ENCODE measurements at regions not wholly inside any gene's neighbourhood (a gene's known extent, or its start where the extent isn't known, plus 50 kb on each side); places are given as distances from the start of the nearest gene placed in this dataset.

DNA sequence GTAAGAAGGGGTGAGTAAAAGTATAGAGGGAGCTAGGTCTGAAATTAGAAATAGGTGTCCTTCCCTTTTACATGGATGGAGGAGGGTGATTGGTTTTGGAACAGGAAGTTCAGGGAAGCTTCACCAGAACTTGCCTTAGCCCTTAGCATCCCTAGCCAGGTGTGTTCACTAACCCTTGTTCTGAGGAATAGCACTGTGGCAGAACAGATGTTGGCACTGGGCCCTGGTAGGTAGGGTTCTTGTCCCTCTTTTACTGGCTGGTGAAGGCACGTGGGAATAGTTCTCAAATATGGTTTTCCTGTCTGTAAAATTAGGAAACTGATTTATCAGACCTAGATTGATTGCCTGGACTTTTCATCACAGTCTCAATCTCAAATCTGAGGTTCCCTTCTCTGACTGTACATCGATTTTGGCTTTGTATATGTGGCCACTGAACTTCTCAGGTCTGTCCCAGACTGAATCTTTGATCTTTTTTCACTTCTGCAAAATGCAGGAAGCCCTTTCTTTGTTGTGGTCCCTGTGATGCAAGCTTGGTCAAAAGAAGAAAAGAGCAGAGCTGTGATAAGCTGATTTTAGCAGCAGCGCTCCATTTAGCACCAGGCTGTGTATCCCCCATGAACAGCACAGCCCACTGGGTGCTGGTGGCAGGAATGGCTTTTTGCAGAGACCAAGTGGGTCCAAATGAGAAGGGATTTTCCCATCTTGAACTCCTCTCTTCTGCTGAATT lies 86.2 kb upstream of the HTR2A start:
- no peaks in the 10 kb centered on the region for H3K27me3 ChIP-seq (ENCODE audit: control insufficient read depth, insufficient read depth, low read length, poor library complexity, severe bottlenecking)
- no peaks in the 10 kb centered on the region for H3K9me3 ChIP-seq (ENCODE audit: control insufficient read depth, low read length)
- H3K36me3 ChIP-seq (ENCODE audit: control insufficient read depth, insufficient read depth, low read length), result no peaks in the 10 kb centered on the region
- H3K27ac ChIP-seq (ENCODE audit: insufficient read depth, low read depth, low read length, poor library complexity, severe bottlenecking), result no peak overlapping the region
- H3K4me3 ChIP-seq (ENCODE audit: insufficient read depth, low read depth, low read length), result no peak overlapping the region
- 91 to 93% methylated on average over 3 of the region's 3 CpGs for WGBS, 2 experiments
- H3K4me1 ChIP-seq (ENCODE audit: control insufficient read depth, insufficient read depth, low read length), result no peaks in the 10 kb centered on the region

DNA sequence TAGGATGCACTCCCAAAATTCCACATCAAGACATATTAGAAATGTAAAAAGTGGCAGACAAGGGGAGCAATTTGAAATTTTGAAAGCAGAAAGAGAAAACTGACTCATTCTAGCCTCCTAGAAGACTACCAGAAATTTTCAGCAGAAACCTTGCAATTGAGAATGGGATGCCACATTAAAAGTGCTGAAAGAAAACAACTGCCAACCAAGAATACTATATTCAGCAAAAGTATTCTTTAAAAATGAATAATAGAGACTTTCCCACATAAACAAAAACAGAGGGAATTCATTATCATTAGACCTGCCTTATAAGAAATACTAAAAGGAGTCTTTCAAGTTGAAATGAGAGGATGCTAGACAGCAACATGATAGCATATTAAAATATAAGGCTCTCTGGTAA lies 78.3 kb upstream of the HTR2A start:
- Histone ChIP-seq H3K9me3 (ENCODE audit: control insufficient read depth, low read length) (no peaks in the 10 kb centered on the region), H3K4me1 (ENCODE audit: control insufficient read depth, insufficient read depth, low read length) (no peaks in the 10 kb centered on the region), H3K27ac (ENCODE audit: insufficient read depth, low read depth, low read length, poor library complexity, severe bottlenecking) (no peak overlapping the region), H3K36me3 (ENCODE audit: control insufficient read depth, insufficient read depth, low read length) (no peaks in the 10 kb centered on the region), H3K27me3 (ENCODE audit: control insufficient read depth, insufficient read depth, low read length, poor library complexity, severe bottlenecking) (no peaks in the 10 kb centered on the region), H3K4me3 (ENCODE audit: insufficient read depth, low read depth, low read length) (no peak overlapping the region)

- no peak overlapping the region for H3K4me3 ChIP-seq (ENCODE audit: insufficient read depth, low read depth, low read length)
- H3K9me3 ChIP-seq (ENCODE audit: control insufficient read depth, low read length), result no peaks in the 10 kb centered on the region
- 89 to 96% methylated on average over 2 of the region's 2 CpGs for whole genome bisulfite sequencing, 2 experiments
- no peaks in the 10 kb centered on the region for H3K27me3 ChIP-seq (ENCODE audit: control insufficient read depth, insufficient read depth, low read length, poor library complexity, severe bottlenecking)
- no peak overlapping the region for H3K27ac ChIP-seq (ENCODE audit: insufficient read depth, low read depth, low read length, poor library complexity, severe bottlenecking)
- H3K4me1 ChIP-seq (ENCODE audit: control insufficient read depth, insufficient read depth, low read length), result no peaks in the 10 kb centered on the region
- H3K36me3 ChIP-seq (ENCODE audit: control insufficient read depth, insufficient read depth, low read length), result no peaks in the 10 kb centered on the region
These were observed 71.6 kb upstream of the HTR2A start for GRCh38 chr13:46968450-46968849.

GRCh38 chr13:46964789-46965527 lies 68.1 kb upstream of the HTR2A start:
- H3K27me3 ChIP-seq (ENCODE audit: control insufficient read depth, insufficient read depth, low read length, poor library complexity, severe bottlenecking), result no peaks in the 10 kb centered on the region
- no peaks in the 10 kb centered on the region for H3K9me3 ChIP-seq (ENCODE audit: control insufficient read depth, low read length)
- no peaks in the 10 kb centered on the region for H3K36me3 ChIP-seq (ENCODE audit: control insufficient read depth, insufficient read depth, low read length)
- WGBS, 2 experiments, result 46 to 50% methylated on average over 2 of the region's 2 CpGs
- no peak overlapping the region for H3K27ac ChIP-seq (ENCODE audit: insufficient read depth, low read depth, low read length, poor library complexity, severe bottlenecking)
- H3K4me3 ChIP-seq (ENCODE audit: insufficient read depth, low read depth, low read length), result no peak overlapping the region
- no peaks in the 10 kb centered on the region for H3K4me1 ChIP-seq (ENCODE audit: control insufficient read depth, insufficient read depth, low read length)

DNA sequence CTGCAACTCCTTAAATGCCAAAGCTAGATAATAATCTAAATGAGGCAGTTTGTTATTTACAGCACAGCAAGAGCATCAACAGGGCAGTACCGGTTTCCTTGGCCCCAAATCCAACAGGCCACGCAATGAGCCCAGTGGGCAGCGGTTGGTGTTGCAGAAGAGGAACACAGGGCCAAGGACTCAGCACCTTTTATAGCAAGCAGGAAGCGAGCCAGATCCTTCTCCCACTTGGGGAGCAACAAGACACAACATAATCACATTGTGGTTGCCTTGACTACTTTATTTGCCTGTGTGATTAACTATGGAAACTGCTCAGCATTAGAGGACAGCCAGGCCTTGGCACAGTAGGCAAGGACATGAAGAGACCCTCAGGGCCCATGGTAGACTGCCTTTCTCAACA lies 67.1 kb upstream of the HTR2A start:
- H3K4me1 ChIP-seq (ENCODE audit: control insufficient read depth, insufficient read depth, low read length), result no peaks in the 10 kb centered on the region
- 93 to 95% methylated on average over 4 of the region's 4 CpGs for WGBS, 2 experiments
- no peak overlapping the region for H3K27ac ChIP-seq (ENCODE audit: insufficient read depth, low read depth, low read length, poor library complexity, severe bottlenecking)
- H3K36me3 ChIP-seq (ENCODE audit: control insufficient read depth, insufficient read depth, low read length), result no peaks in the 10 kb centered on the region
- no peaks in the 10 kb centered on the region for H3K27me3 ChIP-seq (ENCODE audit: control insufficient read depth, insufficient read depth, low read length, poor library complexity, severe bottlenecking)
- H3K4me3 ChIP-seq (ENCODE audit: insufficient read depth, low read depth, low read length), result no peak overlapping the region
- no peaks in the 10 kb centered on the region for H3K9me3 ChIP-seq (ENCODE audit: control insufficient read depth, low read length)

DNA sequence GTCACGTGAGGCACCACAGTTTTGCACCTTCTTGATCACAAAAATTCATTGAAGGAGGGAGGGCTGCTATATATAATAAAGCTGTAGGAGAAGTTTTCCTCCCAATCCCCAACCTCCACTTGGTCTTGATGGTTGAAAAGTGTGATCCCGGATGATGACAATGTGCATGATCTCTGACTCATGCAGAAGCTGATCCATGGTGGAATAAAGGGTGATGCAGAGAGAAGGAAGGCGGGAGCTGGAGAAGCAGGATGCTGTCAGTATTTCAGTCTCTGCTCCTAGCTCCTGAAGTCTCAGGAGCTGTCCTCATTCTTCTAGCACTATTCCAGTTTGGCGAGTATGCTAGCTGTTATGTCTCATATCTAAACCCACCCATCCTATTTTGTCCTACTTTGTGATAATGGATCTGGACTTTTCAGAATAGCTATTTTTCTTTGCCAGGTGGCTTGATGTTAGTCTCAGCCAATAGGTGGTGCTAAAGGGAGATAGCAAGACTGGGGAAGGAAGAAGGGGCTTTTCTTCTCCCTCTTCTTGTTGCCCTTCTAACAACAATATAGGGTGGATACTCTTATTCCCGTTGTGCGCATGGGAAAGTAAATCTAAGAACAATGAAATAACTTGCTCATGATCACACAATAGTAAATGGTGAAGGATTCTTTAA lies 65.6 kb upstream of the HTR2A start:
- no peaks in the 10 kb centered on the region for H3K9me3 ChIP-seq (ENCODE audit: control insufficient read depth, low read length)
- H3K27ac ChIP-seq (ENCODE audit: insufficient read depth, low read depth, low read length, poor library complexity, severe bottlenecking), result no peak overlapping the region
- H3K36me3 ChIP-seq (ENCODE audit: control insufficient read depth, insufficient read depth, low read length), result no peaks in the 10 kb centered on the region
- H3K4me1 ChIP-seq (ENCODE audit: control insufficient read depth, insufficient read depth, low read length), result no peaks in the 10 kb centered on the region
- H3K4me3 ChIP-seq (ENCODE audit: insufficient read depth, low read depth, low read length), result no peak overlapping the region
- 82 to 92% methylated on average over 4 of the region's 6 CpGs for WGBS, 2 experiments
- no peaks in the 10 kb centered on the region for H3K27me3 ChIP-seq (ENCODE audit: control insufficient read depth, insufficient read depth, low read length, poor library complexity, severe bottlenecking)

DNA sequence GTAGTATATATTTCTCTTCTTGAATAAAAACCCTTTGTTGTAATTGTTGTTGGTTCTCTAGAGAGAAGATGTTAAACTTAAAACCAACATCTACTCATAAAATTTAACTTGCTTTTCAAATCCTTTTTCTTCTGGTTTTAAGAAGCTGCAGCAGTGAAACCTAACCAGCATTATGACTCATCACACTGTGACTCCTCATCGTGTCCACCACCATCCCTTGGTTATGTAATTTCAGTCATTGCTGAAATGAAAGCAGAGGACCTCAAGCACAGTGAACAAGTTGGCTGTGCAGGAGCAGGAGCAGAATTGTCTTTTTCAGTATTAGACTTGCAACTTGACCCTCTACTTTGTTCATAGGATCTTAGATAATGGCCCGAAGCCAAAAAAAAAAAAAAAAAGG lies 64.9 kb upstream of the HTR2A start:
- 71 to 85% methylated on average over 2 of the region's 2 CpGs for WGBS, 2 experiments
- H3K27ac ChIP-seq (ENCODE audit: insufficient read depth, low read depth, low read length, poor library complexity, severe bottlenecking), result no peak overlapping the region
- no peak overlapping the region for H3K4me3 ChIP-seq (ENCODE audit: insufficient read depth, low read depth, low read length)
- H3K4me1 ChIP-seq (ENCODE audit: control insufficient read depth, insufficient read depth, low read length), result no peaks in the 10 kb centered on the region
- no peaks in the 10 kb centered on the region for H3K36me3 ChIP-seq (ENCODE audit: control insufficient read depth, insufficient read depth, low read length)
- H3K9me3 ChIP-seq (ENCODE audit: control insufficient read depth, low read length), result no peaks in the 10 kb centered on the region
- H3K27me3 ChIP-seq (ENCODE audit: control insufficient read depth, insufficient read depth, low read length, poor library complexity, severe bottlenecking), result no peaks in the 10 kb centered on the region

DNA sequence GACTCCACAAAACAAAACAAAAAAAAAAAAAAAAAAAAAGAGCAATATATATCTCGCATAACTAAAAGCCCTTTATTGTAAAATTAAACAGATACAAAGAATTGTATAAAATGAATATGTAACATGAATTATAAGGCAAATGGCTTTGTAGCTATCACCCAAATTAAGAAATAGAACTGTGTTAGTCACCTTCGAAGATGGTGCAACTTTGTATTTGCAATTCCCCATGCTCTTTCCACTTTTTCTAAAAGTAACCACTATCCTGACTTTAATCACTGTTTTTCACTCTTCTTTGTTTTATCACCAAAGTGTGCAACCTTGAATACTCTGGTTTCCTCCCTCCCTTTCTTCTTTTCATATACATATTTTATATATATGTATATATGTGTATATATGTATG lies 57.1 kb upstream of the HTR2A start:
- Histone ChIP-seq H3K27ac (ENCODE audit: insufficient read depth, low read depth, low read length, poor library complexity, severe bottlenecking) (no peak overlapping the region), H3K4me1 (ENCODE audit: control insufficient read depth, insufficient read depth, low read length) (no peaks in the 10 kb centered on the region), H3K4me3 (ENCODE audit: insufficient read depth, low read depth, low read length) (no peak overlapping the region), H3K36me3 (ENCODE audit: control insufficient read depth, insufficient read depth, low read length) (no peaks in the 10 kb centered on the region), H3K27me3 (ENCODE audit: control insufficient read depth, insufficient read depth, low read length, poor library complexity, severe bottlenecking) (no peaks in the 10 kb centered on the region), H3K9me3 (ENCODE audit: control insufficient read depth, low read length) (no peaks in the 10 kb centered on the region)
- 93 to 95% methylated on average over 1 of the region's 2 CpGs for WGBS, 2 experiments

DNA sequence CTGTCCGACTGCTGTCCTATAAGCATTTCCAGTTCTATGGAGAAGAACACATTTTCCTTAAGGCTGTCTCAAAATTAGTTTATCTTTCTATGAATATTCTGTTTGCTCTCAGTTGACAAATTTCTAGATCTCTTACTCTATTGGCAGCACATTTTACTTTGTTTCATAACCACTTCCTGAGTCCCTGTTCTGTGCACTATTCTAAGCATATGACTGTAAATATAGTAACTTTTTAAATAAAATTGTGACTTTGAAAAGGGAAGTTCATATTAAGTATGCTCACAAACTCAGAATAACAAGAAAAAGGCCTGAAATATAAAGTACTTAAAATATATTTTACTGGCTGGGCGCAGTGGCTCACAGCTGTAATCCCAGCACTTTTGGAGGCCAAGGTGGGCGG lies 56.5 kb upstream of the HTR2A start:
- Histone ChIP-seq H3K4me3 (ENCODE audit: insufficient read depth, low read depth, low read length) (no peak overlapping the region), H3K4me1 (ENCODE audit: control insufficient read depth, insufficient read depth, low read length) (no peaks in the 10 kb centered on the region), H3K36me3 (ENCODE audit: control insufficient read depth, insufficient read depth, low read length) (no peaks in the 10 kb centered on the region), H3K27ac (ENCODE audit: insufficient read depth, low read depth, low read length, poor library complexity, severe bottlenecking) (no peak overlapping the region), H3K27me3 (ENCODE audit: control insufficient read depth, insufficient read depth, low read length, poor library complexity, severe bottlenecking) (no peaks in the 10 kb centered on the region), H3K9me3 (ENCODE audit: control insufficient read depth, low read length) (no peaks in the 10 kb centered on the region)
- 93 to 97% methylated on average over 3 of the region's 3 CpGs for WGBS, 2 experiments

DNA sequence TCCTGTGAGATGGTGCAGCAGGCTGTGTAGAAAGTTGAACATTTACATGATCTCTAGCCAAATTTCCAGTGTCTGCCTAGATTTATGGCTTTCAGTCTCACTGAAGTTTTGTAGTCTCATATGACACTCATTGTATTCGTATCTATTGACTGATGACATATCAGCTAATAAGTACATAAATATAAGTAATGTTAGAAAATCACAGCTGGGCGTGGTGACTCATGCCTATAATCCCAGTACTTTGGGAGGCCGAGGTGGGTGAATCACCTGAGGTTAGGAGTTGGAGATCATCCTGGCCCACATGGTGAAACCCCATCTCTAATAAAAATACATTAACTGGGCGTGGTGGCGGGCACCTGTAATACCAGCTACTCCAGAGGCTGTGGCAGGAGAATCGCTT lies 54.7 kb upstream of the HTR2A start:
- no peaks in the 10 kb centered on the region for H3K4me1 ChIP-seq (ENCODE audit: control insufficient read depth, insufficient read depth, low read length)
- no peaks in the 10 kb centered on the region for H3K36me3 ChIP-seq (ENCODE audit: control insufficient read depth, insufficient read depth, low read length)
- no peak overlapping the region for H3K27ac ChIP-seq (ENCODE audit: insufficient read depth, low read depth, low read length, poor library complexity, severe bottlenecking)
- H3K4me3 ChIP-seq (ENCODE audit: insufficient read depth, low read depth, low read length), result no peak overlapping the region
- no peaks in the 10 kb centered on the region for H3K27me3 ChIP-seq (ENCODE audit: control insufficient read depth, insufficient read depth, low read length, poor library complexity, severe bottlenecking)
- WGBS, 2 experiments, result 76 to 86% methylated on average over 5 of the region's 6 CpGs
- no peaks in the 10 kb centered on the region for H3K9me3 ChIP-seq (ENCODE audit: control insufficient read depth, low read length)
